ENCODE measurements at regions not wholly inside any gene's neighbourhood (a gene's known extent, or its start where the extent isn't known, plus 50 kb on each side); places are given as distances from the start of the nearest gene placed in this dataset.

DNA sequence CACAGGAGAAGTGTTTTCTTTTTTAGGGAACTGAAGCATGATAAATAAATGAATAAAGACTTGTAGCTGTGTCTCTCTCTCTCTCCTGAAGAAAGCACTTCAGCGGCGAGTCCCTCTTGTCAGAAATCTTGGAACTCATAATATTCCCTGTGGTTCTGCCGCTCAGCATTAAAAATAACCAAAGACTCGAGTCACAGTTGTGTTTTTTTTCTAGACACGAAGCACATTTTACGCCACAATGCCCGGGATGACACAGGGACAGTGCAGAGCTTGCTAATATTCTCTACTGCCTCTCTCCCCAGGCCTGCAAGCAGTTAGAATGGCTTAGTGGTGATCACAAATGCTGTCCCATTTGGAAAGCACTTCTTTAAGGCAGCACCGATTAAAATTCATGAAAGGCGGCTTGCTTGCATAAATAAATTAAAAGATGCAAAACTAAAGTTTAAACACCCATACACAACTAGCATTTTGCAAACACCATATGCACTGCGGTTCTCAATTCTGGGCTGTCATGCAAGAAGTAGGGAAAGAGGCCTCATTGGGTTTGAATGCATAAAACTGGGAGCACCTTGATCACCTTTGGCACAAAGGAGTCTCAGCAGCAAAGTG, 597.4 kb downstream of the SOX6 start:
- H3K9ac ChIP-seq (ENCODE audit: insufficient read length) = no peak overlapping the region

DNA sequence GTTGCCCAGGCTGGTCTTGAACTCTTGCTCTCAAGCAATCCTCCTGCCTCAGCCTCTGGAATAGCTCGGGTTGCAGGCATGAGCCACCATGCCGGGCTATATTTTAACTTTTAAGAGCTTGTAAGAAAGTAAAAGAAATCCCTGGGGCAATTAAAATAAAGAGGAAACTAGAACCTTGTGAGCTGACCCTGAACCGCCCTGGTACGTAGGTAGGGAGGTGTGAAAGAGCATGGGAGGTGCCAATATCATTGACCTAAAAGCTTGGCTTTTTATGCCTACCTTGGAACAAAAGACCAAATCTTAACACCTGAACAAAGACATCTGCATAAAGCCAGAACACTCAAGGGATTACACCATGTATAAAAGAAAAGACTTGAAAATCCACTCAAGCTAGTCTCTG, 595.1 kb downstream of the SOX6 start:
- no peak overlapping the region for H3K4me3 ChIP-seq
- TF ChIP-seq EZH2 (IDR thresholded peaks at IDR 0.05) (no peak), FOXP2 (optimal IDR thresholded peaks at IDR 0.05; ENCODE audit: control extremely low read depth, extremely low read length, insufficient read depth) (no peak), POLR2AphosphoS5 (IDR thresholded peaks at IDR 0.05; ENCODE audit: borderline replicate concordance, low read depth, low read length) (no peak)
- DNase-seq (ENCODE audit: low read depth, low spot score) = no peak
- no peaks in the 10 kb centered on the region for H3K9me3 ChIP-seq (ENCODE audit: low read depth, low read length)
- H3K9ac ChIP-seq (ENCODE audit: insufficient read length) = no peak overlapping the region
- no peak overlapping the region for H3K27ac ChIP-seq
- no peaks in the 10 kb centered on the region for H3K36me3 ChIP-seq (ENCODE audit: insufficient read depth, low read length)

More for the DNA sequence above, 597.4 kb downstream of the SOX6 start:
- Histone ChIP-seq H3K4me3 (no peak overlapping the region), H3K27ac (no peak overlapping the region), H3K9me3 (ENCODE audit: low read depth, low read length) (no peaks in the 10 kb centered on the region), H3K36me3 (ENCODE audit: insufficient read depth, low read length) (no peaks in the 10 kb centered on the region)
- DNase-seq (ENCODE audit: low read depth, low spot score) = no peak
- TF ChIP-seq FOXP2 (optimal IDR thresholded peaks at IDR 0.05; ENCODE audit: control extremely low read depth, extremely low read length, insufficient read depth) (no peak), EZH2 (IDR thresholded peaks at IDR 0.05) (no peak), POLR2AphosphoS5 (IDR thresholded peaks at IDR 0.05; ENCODE audit: borderline replicate concordance, low read depth, low read length) (no peak)

DNA sequence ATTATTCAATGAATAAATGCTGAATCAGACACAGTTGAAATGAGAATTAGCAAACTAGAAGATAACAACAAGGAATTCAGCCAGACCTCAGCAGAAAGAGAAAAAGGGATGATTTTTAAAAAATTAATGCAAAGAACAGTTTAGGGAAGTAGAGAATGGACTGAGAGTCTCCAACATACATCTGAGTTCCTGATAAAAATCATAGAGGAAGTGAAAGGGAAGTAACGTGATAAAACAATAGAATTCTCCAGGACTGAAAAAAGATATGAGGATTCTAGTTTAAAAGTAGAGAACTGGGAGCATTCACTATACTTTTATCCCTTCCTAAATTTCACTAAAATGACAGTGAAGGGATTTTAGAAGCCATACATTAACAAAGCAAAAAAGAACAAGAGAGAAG, 592.0 kb downstream of the SOX6 start:
- TF ChIP-seq EZH2 (IDR thresholded peaks at IDR 0.05) = no peak
- TF ChIP-seq POLR2AphosphoS5 (IDR thresholded peaks at IDR 0.05; ENCODE audit: borderline replicate concordance, low read depth, low read length) = no peak
- no peak for TF ChIP-seq FOXP2 (optimal IDR thresholded peaks at IDR 0.05; ENCODE audit: control extremely low read depth, extremely low read length, insufficient read depth)
- Histone ChIP-seq H3K9me3 (ENCODE audit: low read depth, low read length) (no peaks in the 10 kb centered on the region), H3K4me3 (no peak overlapping the region), H3K9ac (ENCODE audit: insufficient read length) (no peak overlapping the region), H3K36me3 (ENCODE audit: insufficient read depth, low read length) (no peaks in the 10 kb centered on the region), H3K27ac (no peak overlapping the region)
- DNase-seq (ENCODE audit: low read depth, low spot score) = no peak

DNA sequence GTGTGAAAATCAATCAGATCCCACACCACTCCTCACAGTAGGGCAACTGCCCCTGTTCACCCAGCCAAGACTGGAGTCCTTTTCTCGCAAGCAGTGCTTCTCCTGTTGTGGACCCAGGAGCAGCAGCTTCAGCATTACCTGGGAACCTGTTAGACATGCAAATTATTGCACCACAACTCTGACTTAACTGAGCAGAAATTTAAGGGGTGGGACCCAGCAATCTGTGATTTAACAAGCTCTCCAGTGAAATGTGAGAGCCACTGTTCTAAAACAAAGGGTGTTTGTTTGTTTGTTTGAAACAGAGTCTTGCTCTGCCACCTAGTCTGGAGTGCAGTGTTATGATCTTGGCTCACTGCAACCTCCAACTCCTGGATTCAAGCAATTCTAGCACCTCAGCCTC, 591.4 kb downstream of the SOX6 start:
- Histone ChIP-seq H3K36me3 (ENCODE audit: insufficient read depth, low read length) (no peaks in the 10 kb centered on the region), H3K4me3 (no peak overlapping the region), H3K9me3 (ENCODE audit: low read depth, low read length) (no peaks in the 10 kb centered on the region), H3K9ac (ENCODE audit: insufficient read length) (no peak overlapping the region), H3K27ac (no peak overlapping the region)
- TF ChIP-seq FOXP2 (optimal IDR thresholded peaks at IDR 0.05; ENCODE audit: control extremely low read depth, extremely low read length, insufficient read depth) = no peak
- TF ChIP-seq EZH2 (IDR thresholded peaks at IDR 0.05) = no peak
- no peak for TF ChIP-seq POLR2AphosphoS5 (IDR thresholded peaks at IDR 0.05; ENCODE audit: borderline replicate concordance, low read depth, low read length)
- DNase-seq (ENCODE audit: low read depth, low spot score) = no peak

DNA sequence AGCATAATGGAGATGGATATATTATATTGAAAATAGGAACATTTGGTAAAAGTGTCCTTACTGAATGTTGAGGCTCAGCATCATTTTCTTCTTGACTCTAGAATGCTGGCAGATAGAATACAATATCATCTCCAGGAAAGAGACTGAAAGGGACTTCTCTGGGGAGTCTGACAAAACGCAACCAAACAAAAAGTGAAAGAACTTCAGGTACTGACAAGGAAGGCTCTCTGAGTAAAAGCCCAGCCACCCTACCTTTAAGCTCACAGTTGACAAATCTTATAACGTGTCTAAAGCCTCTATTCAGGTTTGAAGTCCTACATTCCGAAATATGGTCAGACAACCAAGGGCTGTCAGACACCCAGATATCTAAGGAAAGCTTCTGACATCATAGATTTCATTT, 590.8 kb downstream of the SOX6 start:
- Histone ChIP-seq H3K36me3 (ENCODE audit: insufficient read depth, low read length) (no peaks in the 10 kb centered on the region), H3K4me3 (no peak overlapping the region), H3K27ac (no peak overlapping the region), H3K9ac (ENCODE audit: insufficient read length) (no peak overlapping the region), H3K9me3 (ENCODE audit: low read depth, low read length) (no peaks in the 10 kb centered on the region)
- DNase-seq (ENCODE audit: low read depth, low spot score) = no peak
- no peak for TF ChIP-seq FOXP2 (optimal IDR thresholded peaks at IDR 0.05; ENCODE audit: control extremely low read depth, extremely low read length, insufficient read depth)
- TF ChIP-seq EZH2 (IDR thresholded peaks at IDR 0.05) = no peak
- TF ChIP-seq POLR2AphosphoS5 (IDR thresholded peaks at IDR 0.05; ENCODE audit: borderline replicate concordance, low read depth, low read length) = no peak

DNA sequence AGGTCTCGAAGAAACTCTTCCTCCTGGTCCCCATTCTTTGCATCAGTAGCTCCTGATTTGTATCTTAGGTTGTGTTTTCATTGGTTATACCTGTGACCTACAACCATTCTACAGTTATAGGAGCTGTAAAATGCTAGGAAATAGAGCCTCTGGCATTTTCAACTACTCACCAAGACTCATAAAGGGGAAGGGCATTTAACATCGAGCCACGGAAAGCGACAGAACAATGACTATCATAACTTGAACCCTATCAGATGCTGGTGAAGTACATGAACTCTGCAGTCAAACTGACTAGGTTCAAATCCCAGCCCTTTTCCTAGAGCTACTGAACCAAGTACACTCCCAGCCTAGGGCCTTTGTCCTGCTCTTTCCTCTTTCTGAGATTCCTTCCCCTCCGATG, 588.0 kb downstream of the SOX6 start:
- no peak for TF ChIP-seq FOXP2 (optimal IDR thresholded peaks at IDR 0.05; ENCODE audit: control extremely low read depth, extremely low read length, insufficient read depth)
- no peak for TF ChIP-seq EZH2 (IDR thresholded peaks at IDR 0.05)
- TF ChIP-seq POLR2AphosphoS5 (IDR thresholded peaks at IDR 0.05; ENCODE audit: borderline replicate concordance, low read depth, low read length) = no peak
- no peaks in the 10 kb centered on the region for H3K9me3 ChIP-seq (ENCODE audit: low read depth, low read length)
- no peaks in the 10 kb centered on the region for H3K36me3 ChIP-seq (ENCODE audit: insufficient read depth, low read length)
- H3K9ac ChIP-seq (ENCODE audit: insufficient read length) = no peak overlapping the region
- no peak overlapping the region for H3K27ac ChIP-seq
- no peak for DNase-seq (ENCODE audit: low read depth, low spot score)
- no peak overlapping the region for H3K4me3 ChIP-seq

DNA sequence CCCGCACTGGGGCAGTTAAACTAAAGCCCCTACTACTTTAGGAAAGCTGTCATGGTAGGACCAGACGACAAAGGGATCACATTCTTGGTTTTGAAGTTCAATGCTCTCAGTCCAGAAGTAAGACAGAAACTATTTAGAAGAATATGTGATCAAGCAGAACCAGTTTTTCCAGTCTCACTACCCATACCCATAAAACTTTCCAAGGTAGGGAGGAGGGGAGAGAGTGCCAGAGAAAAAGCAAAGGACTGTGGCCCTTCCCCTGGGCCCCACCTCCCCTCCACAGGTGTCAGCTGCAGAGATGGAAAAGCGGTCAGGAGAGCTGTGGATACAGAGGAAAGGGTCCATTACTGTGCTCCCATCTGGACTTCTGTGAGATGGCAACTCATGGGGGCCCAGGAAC, 587.1 kb downstream of the SOX6 start:
- no peak overlapping the region for H3K27ac ChIP-seq

DNA sequence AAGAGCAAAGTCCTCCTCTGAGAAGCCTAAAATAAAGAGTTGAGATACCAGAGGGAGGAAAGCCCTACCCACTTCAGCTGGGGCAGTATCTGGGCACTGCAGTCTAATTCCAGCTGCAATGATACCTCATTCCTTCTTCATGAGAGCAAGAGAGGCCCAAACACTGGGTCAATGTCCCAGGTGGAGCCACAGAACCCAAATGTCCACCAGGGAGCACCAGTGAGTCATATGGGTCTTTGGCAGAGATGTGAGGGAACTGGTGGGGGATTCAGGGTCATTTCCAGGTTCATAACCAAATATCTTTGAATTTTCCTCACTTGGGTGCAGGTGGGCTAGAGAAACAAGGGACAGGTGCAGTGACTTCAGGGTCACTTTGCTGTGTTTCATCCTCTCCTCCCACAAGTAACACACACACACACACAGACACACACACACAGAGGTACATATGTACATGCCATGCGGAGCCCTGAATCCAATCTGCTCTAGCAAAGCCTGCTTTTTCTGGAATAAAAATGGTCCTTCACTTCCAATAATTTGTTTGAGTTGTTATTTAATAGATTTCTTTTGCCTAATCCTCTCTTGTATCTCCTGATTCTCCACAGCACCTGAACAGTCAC, 585.4 kb downstream of the SOX6 start:
- Histone ChIP-seq H3K27ac (no peak overlapping the region), H3K4me3 (no peak overlapping the region), H3K9me3 (ENCODE audit: low read depth, low read length) (no peaks in the 10 kb centered on the region), H3K36me3 (ENCODE audit: insufficient read depth, low read length) (no peaks in the 10 kb centered on the region), H3K9ac (ENCODE audit: insufficient read length) (no peak overlapping the region)
- TF ChIP-seq POLR2AphosphoS5 (IDR thresholded peaks at IDR 0.05; ENCODE audit: borderline replicate concordance, low read depth, low read length) (no peak), EZH2 (IDR thresholded peaks at IDR 0.05) (no peak), FOXP2 (optimal IDR thresholded peaks at IDR 0.05; ENCODE audit: control extremely low read depth, extremely low read length, insufficient read depth) (no peak)
- no peak for DNase-seq (ENCODE audit: low read depth, low spot score)

More for the DNA sequence above, 587.1 kb downstream of the SOX6 start:
- Histone ChIP-seq H3K9me3 (ENCODE audit: low read depth, low read length) (no peaks in the 10 kb centered on the region), H3K9ac (ENCODE audit: insufficient read length) (no peak overlapping the region), H3K4me3 (no peak overlapping the region), H3K36me3 (ENCODE audit: insufficient read depth, low read length) (no peaks in the 10 kb centered on the region)
- TF ChIP-seq FOXP2 (optimal IDR thresholded peaks at IDR 0.05; ENCODE audit: control extremely low read depth, extremely low read length, insufficient read depth) = no peak
- no peak for TF ChIP-seq POLR2AphosphoS5 (IDR thresholded peaks at IDR 0.05; ENCODE audit: borderline replicate concordance, low read depth, low read length)
- TF ChIP-seq EZH2 (IDR thresholded peaks at IDR 0.05) = no peak
- DNase-seq (ENCODE audit: low read depth, low spot score) = no peak

All from SK-N-MC (cell line).